HFF-Myc (cell line): ENCODE measurements at regions not wholly inside any gene's neighbourhood (a gene's known extent, or its start where the extent isn't known, plus 50 kb on each side); places are given as distances from the start of the nearest gene placed in this dataset.

Experiments used
- DNase-seq: peaks from one replicate; pipeline ENCODE4 v3.0.0-alpha.2; 2011; ENCODE audit warnings: low read depth; ENCODE audit errors: extremely low read depth
- H3K4me3 ChIP-seq: replicated peaks from 2 replicates; pipeline ENCODE4 v1.5.1; 2011; ENCODE audit warnings: low read depth, mild to moderate bottlenecking, control low read depth, low read length
- CTCF ChIP-seq: IDR thresholded peaks from 2 replicates; pipeline ENCODE4 v1.5.1; 2012; ENCODE audit warnings: mild to moderate bottlenecking, low read depth, low read length, control low read depth; ENCODE audit errors: missing control alignments

DNA sequence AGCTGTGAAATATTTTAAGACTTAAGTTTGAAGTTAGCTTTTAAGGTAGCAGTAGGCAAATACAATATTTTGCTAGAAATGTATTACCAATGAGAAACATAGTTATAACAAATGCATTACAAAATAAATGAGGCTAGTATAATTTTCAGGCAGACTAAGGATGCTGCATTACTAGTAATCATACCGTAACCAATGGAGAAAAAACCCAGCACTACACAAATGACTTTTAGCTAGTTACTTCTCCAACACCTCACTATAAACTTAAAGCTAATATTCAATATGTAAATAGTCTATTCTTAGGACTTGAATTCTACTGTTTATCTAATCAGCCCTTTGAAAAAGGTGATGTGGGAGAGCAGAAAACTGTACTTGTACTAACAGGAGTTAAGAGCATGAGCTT lies 285.3 kb upstream of the KLF14 start:
- no peak for TF ChIP-seq CTCF
- H3K4me3 ChIP-seq = no peak overlapping the region
- no peak for DNase-seq

- DNase-seq = no peak
- no peak overlapping the region for H3K4me3 ChIP-seq
- TF ChIP-seq CTCF = no peak
Observed at GRCh38 chr7:131020759-131021261, 286.8 kb upstream of the KLF14 start.

GRCh38 chr7:131021460-131021859 lies 287.5 kb upstream of the KLF14 start:
- TF ChIP-seq CTCF = no peak
- no peak overlapping the region for H3K4me3 ChIP-seq
- no peak for DNase-seq

- DNase-seq = no peak
- no peak overlapping the region for H3K4me3 ChIP-seq
- TF ChIP-seq CTCF = no peak
Observed at GRCh38 chr7:131021902-131022301, 287.9 kb upstream of the KLF14 start.

DNA sequence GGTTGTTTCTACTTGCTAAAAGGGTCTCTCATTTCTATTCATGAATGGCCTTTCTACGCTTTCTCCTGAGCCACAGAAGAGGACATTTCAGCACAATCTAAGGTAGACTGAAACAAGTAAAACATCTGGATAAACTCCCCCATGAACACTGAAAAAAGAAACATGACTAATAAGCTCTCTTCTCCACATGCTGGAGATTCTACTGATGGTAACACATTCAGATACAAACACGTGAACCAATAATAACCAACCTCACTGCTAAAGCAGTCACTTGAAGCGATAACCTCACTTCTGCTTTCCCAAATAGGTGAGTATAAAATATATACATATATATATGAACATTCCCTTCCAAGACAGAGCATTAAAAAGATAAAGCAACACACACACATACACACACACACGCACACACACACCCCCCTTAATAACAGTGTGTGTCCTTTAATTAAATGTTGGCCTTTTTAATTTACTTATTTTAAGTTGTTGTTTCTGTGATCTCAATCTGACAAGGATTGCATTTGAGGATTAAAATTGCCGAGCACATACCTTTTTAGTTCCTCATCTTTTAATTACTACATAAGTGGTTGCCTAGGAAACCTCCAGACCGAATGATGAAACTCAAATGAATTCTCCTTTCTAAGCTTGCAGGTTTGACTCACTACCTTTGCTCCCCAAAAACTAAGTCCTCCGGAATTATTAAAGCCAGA lies 292.4 kb upstream of the KLF14 start:
- H3K4me3 ChIP-seq = no peak overlapping the region
- no peak for DNase-seq
- no peak for TF ChIP-seq CTCF

DNA sequence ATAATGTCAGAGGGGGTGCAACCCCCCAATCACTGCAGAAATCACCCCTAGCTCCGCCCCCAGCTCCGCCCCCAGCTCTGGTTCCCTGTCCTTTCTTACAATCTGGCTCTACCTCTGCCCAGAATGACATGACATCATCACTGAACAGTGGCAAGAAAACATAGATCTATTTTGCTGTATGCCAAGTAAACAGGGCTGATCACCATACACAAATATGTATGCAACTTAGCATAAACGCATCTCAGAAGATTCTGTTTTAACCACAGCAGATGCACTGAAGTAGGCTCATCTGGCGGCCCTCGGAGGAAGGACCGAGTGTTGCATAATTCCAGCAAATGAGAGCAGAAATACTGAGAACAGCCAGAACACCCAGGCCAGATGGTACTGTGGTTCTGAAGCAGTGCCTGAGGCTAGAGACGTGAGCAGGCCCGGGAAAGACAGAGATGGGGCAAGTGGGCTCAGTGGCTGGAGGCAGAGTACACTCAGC lies 293.3 kb upstream of the KLF14 start:
- H3K4me3 ChIP-seq = no peak overlapping the region
- DNase-seq = peak; percentile 85
- TF ChIP-seq CTCF = no peak
